ENCODE measurements at regions not wholly inside any gene's neighbourhood (a gene's known extent, or its start where the extent isn't known, plus 50 kb on each side); places are given as distances from the start of the nearest gene placed in this dataset.
A peak's percentile ranks its signal among the peaks of the same experiment; 100 is the strongest.

- DNase-seq (ENCODE audit: low read depth) = peak; percentile 86
- TF ChIP-seq, protein P1, sequence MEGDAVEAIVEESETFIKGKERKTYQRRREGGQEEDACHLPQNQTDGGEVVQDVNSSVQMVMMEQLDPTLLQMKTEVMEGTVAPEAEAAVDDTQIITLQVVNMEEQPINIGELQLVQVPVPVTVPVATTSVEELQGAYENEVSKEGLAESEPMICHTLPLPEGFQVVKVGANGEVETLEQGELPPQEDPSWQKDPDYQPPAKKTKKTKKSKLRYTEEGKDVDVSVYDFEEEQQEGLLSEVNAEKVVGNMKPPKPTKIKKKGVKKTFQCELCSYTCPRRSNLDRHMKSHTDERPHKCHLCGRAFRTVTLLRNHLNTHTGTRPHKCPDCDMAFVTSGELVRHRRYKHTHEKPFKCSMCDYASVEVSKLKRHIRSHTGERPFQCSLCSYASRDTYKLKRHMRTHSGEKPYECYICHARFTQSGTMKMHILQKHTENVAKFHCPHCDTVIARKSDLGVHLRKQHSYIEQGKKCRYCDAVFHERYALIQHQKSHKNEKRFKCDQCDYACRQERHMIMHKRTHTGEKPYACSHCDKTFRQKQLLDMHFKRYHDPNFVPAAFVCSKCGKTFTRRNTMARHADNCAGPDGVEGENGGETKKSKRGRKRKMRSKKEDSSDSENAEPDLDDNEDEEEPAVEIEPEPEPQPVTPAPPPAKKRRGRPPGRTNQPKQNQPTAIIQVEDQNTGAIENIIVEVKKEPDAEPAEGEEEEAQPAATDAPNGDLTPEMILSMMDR (IDR thresholded peaks at IDR 0.05; ENCODE audit: low read length, missing control alignments) = peak; percentile 62
- no peak overlapping the region for H3K4me3 ChIP-seq (replicated peaks; ENCODE audit: low read depth, low read length)
These were observed 260.4 kb upstream of the P2RY1 start for GRCh38 chr3:152574461-152575079.

GRCh38 chr3:152578769-152579168, 256.2 kb upstream of the P2RY1 start:
- TF ChIP-seq, protein P1 (IDR thresholded peaks at IDR 0.05; ENCODE audit: low read length, missing control alignments) = no peak
- no peak for DNase-seq (ENCODE audit: low read depth)
- no peak overlapping the region for H3K4me3 ChIP-seq (replicated peaks; ENCODE audit: low read depth, low read length)

DNA sequence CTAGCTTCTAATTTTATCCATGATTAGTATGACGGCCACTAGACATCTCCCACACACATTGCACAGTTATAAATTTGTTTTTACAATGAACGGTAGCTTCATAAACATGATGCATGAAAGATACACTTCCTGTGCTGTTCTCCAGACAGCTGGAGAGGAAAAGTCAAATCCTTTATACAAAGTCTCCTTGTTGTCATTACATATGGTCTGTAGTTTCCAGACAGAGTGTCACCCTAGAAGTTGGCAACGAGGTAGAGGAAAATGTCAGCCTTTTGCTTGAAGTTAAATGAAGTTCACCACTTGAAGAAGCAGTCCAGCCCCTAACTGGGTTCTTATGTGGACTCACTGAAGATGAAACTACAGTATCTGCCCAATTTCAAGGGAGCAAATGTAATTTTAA, 253.0 kb upstream of the P2RY1 start:
- no peak overlapping the region for H3K4me3 ChIP-seq (replicated peaks; ENCODE audit: low read depth, low read length)
- DNase-seq (ENCODE audit: low read depth) = peak; percentile 35
- TF ChIP-seq, protein P1 (IDR thresholded peaks at IDR 0.05; ENCODE audit: low read length, missing control alignments) = no peak

DNA sequence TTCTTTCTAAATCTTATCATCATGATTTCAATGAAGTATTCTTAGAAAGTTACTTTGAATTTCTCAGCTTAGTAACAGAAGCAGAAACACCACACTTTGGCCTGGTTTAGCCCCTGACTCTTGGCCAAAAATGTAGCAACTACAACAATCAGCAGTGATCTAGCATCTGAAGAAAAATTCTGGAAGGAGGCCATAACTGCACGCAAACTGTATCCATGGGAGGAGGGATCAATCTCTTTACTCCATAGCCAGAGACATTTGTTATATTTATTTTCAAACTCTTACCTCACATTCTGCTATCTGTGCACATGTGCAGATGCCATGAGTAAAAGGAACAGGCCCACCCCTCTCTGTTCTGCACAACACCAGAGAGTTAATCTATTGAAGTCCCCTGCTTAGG, 251.0 kb upstream of the P2RY1 start:
- peak; percentile 68 for DNase-seq (ENCODE audit: low read depth)
- TF ChIP-seq, protein P1 (IDR thresholded peaks at IDR 0.05; ENCODE audit: low read length, missing control alignments) = no peak
- no peak overlapping the region for H3K4me3 ChIP-seq (replicated peaks; ENCODE audit: low read depth, low read length)

- TF ChIP-seq, protein P1 (IDR thresholded peaks at IDR 0.05; ENCODE audit: low read length, missing control alignments) = no peak
- no peak overlapping the region for H3K4me3 ChIP-seq (replicated peaks; ENCODE audit: low read depth, low read length)
- no peak for DNase-seq (ENCODE audit: low read depth)
These were observed 248.0 kb upstream of the P2RY1 start for GRCh38 chr3:152586974-152587373.

DNA sequence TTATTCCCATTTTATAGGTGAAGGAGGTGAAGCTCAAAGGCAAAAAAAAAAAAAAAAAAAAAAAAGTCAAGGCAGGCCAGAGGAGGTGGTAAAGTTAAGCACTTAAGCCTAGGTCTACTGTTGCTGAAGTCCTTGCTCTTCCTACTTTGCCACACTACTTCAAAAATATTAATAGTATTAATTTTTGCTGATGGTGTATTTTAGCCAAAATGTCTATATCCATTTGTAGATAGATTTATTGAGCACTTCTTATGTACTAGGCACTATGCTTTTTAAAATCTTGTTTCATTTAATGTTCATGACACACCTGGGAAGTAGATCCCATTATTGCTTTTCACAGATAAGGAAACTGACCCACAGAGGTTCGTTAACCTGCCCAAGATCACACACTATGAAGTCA, 247.1 kb upstream of the P2RY1 start:
- TF ChIP-seq, protein P1 (IDR thresholded peaks at IDR 0.05; ENCODE audit: low read length, missing control alignments) = no peak

GRCh38 chr3:152589644-152590043, 245.3 kb upstream of the P2RY1 start:
- DNase-seq (ENCODE audit: low read depth) = peak; percentile 23
- no peak overlapping the region for H3K4me3 ChIP-seq (replicated peaks; ENCODE audit: low read depth, low read length)
- TF ChIP-seq, protein P1 (IDR thresholded peaks at IDR 0.05; ENCODE audit: low read length, missing control alignments) = no peak

More for the DNA sequence above, 247.1 kb upstream of the P2RY1 start:
- DNase-seq (ENCODE audit: low read depth) = no peak
- no peak overlapping the region for H3K4me3 ChIP-seq (replicated peaks; ENCODE audit: low read depth, low read length)

All from fibroblast of pulmonary artery (primary cell).